Cardiac muscle cell (in vitro differentiated cells and primary cell): ENCODE measurements at regions not wholly inside any gene's neighbourhood (a gene's known extent, or its start where the extent isn't known, plus 50 kb on each side); places are given as distances from the start of the nearest gene placed in this dataset.

ENCODE experiments used
- DNase-seq, 2 donors: peaks; one replicate each; pipeline versions ENCODE4 v3.0.0 to v3.0.0-alpha.2; 2010 to 2017; ENCODE audit warnings: low read depth in 1 of 2, low spot score in 1 of 2
- H3K27ac ChIP-seq: fragments of 200-600 bp; sonication (generic); 2 replicates; pipeline ENCODE4 v1.5.1; 2016
- H3K27me3 ChIP-seq: fragments of 200-600 bp; sonication (generic); 2 replicates; pipeline ENCODE4 v1.6.0; 2016; ENCODE audit warnings: control low read depth
- H3K36me3 ChIP-seq: fragments of 200-600 bp; sonication (generic); 2 replicates; pipeline ENCODE4 v1.5.1; 2016; ENCODE audit warnings: control low read depth
- H3K4me1 ChIP-seq: fragments of 200-600 bp; sonication (generic); 2 replicates; pipeline ENCODE4 v1.8.1; 2017; ENCODE audit warnings: low read depth, mild to moderate bottlenecking, mixed run types
- H3K4me3 ChIP-seq: fragments of 200-600 bp; sonication (generic); 2 replicates; pipeline ENCODE4 v1.5.1; 2016; ENCODE audit warnings: mild to moderate bottlenecking
- H3K9me3 ChIP-seq: fragments of 200-600 bp; sonication (generic); 2 replicates; pipeline ENCODE4 v1.5.1; 2017; ENCODE audit warnings: low read depth, mild to moderate bottlenecking, control low read depth
- CTCF ChIP-seq: IDR thresholded peaks from 2 replicates; pipeline ENCODE4 v1.5.1; 2012; ENCODE audit warnings: low read depth, mild to moderate bottlenecking, low read length

DNA sequence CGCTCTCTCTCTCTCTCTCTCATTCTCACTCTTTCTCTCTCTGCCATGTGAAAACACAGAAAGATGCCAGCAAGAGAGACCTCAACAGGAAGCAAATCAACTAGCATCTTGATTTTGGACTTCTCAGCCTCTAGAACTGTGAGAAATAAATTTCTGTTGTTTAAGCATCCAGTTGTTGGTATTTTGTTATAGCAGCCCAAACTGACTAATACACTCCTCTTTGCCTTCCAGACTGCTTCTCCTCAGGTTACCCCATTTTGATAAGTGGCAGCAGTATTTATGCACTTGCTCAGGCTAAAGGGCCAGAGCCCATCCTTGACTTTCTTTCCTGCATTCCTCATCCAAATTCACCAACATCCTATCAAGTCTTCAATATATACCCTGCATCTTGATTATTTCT, 76.6 kb upstream of the NANOGP8 start:
- Histone ChIP-seq H3K27ac (no peak overlapping the region), H3K4me3 (no peak overlapping the region), H3K4me1 (no peaks in the 10 kb centered on the region), H3K36me3 (no peaks in the 10 kb centered on the region), H3K9me3 (no peaks in the 10 kb centered on the region), H3K27me3 (no peaks in the 10 kb centered on the region)
- DNase-seq: no peak
- no peak for TF ChIP-seq CTCF

DNA sequence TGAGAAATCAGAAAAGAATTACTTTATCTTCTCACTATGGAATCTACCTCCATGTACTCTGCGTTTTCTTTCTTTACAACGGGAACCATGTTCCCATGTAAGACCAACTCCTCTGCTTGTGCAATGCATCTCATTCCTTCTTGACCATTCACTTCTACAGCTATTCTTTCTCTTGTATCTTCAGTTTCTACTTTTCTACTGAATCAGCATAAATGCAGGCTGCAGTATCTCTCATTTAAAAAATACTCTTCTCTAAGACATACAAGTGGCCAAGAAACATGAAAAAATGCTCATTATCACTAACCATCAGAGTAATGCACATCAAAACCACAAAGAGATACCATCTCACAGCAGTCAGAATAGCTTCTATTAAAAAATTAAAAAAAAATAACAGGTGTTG, 74.1 kb upstream of the NANOGP8 start:
- Histone ChIP-seq H3K4me1 (no peaks in the 10 kb centered on the region), H3K27ac (no peak overlapping the region), H3K4me3 (no peak overlapping the region), H3K36me3 (no peaks in the 10 kb centered on the region), H3K9me3 (no peaks in the 10 kb centered on the region), H3K27me3 (no peaks in the 10 kb centered on the region)
- DNase-seq: no peak
- no peak for TF ChIP-seq CTCF

- no peak overlapping the region for H3K27ac ChIP-seq
- no peaks in the 10 kb centered on the region for H3K9me3 ChIP-seq
- no peaks in the 10 kb centered on the region for H3K36me3 ChIP-seq
- no peak overlapping the region for H3K4me3 ChIP-seq
- no peak for DNase-seq
- TF ChIP-seq CTCF: no peak
- H3K4me1 ChIP-seq: no peaks in the 10 kb centered on the region
- H3K27me3 ChIP-seq: no peaks in the 10 kb centered on the region
These were observed 66.7 kb upstream of the NANOGP8 start for GRCh38 chr15:35151782-35152181.

DNA sequence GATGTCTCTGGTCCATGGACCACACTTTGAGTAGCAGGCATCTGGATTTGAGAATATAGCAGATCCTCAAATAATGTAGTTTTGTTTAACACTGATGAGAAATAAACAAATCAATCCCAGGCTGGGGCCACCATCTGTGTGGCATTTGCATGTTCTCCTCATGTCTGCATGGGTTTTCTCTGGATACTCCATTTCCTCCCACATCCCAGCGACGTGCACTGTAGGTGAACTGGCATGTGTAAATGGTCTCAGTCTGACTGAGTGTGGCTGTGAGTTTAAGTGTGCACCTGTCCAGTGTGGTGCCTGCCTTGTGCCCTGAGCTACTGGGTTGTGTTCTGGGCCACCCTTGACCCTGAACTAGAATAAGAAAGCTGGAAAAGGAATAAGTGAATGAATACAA, 66.3 kb upstream of the NANOGP8 start:
- DNase-seq: no peak
- Histone ChIP-seq H3K4me1 (no peaks in the 10 kb centered on the region), H3K27me3 (no peaks in the 10 kb centered on the region), H3K27ac (no peak overlapping the region), H3K36me3 (no peaks in the 10 kb centered on the region), H3K4me3 (no peak overlapping the region), H3K9me3 (no peaks in the 10 kb centered on the region)
- no peak for TF ChIP-seq CTCF

- TF ChIP-seq CTCF: no peak
- DNase-seq: no peak
These were observed 65.3 kb upstream of the NANOGP8 start for GRCh38 chr15:35150361-35150760.

DNA sequence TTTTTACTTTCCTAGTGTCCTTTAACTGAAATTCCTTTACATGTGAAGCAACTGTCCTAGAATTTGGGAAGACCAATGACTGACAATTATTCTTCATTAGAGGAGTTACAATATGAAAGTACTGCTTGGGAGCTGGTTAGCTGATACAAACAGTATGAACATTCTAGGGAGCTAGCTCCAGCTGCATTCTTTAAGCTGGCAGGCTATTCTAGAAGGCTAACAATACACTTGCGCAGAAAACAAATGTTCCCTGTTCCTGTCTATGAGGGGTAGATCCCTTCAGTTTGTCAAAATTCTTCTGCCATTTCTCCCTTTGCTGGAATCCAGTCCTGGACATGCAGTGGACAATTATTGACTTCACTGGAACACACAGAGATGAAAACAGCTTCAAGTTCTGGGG, 60.2 kb upstream of the NANOGP8 start:
- Histone ChIP-seq H3K4me1 (peaks cover 12% of the 10 kb centered on the region), H3K4me3 (no peak overlapping the region), H3K9me3 (no peaks in the 10 kb centered on the region), H3K27ac (no peak overlapping the region), H3K36me3 (no peaks in the 10 kb centered on the region), H3K27me3 (no peaks in the 10 kb centered on the region)
- TF ChIP-seq CTCF: no peak
- DNase-seq: no peak

More at GRCh38 chr15:35150361-35150760, 65.3 kb upstream of the NANOGP8 start:
- Histone ChIP-seq H3K9me3 (no peaks in the 10 kb centered on the region), H3K4me1 (no peaks in the 10 kb centered on the region), H3K27ac (no peak overlapping the region), H3K36me3 (no peaks in the 10 kb centered on the region), H3K27me3 (no peaks in the 10 kb centered on the region), H3K4me3 (no peak overlapping the region)
